Osteoblast (primary cell): ENCODE measurements at regions not wholly inside any gene's neighbourhood (a gene's known extent, or its start where the extent isn't known, plus 50 kb on each side); places are given as distances from the start of the nearest gene placed in this dataset.

ENCODE experiments used
- DNase-seq: peaks from one replicate; pipeline ENCODE4 v3.0.0; 2011; ENCODE audit warnings: low spot score, mixed read lengths; ENCODE audit not compliant: insufficient read length; ENCODE audit errors: missing footprints
- H2AFZ ChIP-seq: 2 replicates; pipeline ENCODE4 v1.6.0; 2011; ENCODE audit warnings: mild to moderate bottlenecking, low read length
- H3K27ac ChIP-seq: 2 replicates; pipeline ENCODE4 v1.5.1; 2011; ENCODE audit warnings: mild to moderate bottlenecking, low read depth, low read length, moderate library complexity
- H3K27me3 ChIP-seq: 2 replicates; pipeline ENCODE4 v1.6.0; 2012; ENCODE audit warnings: mild to moderate bottlenecking, control low read depth, inconsistent platforms, low read length, moderate library complexity; ENCODE audit not compliant: insufficient read depth
- H3K36me3 ChIP-seq: 2 replicates; pipeline ENCODE4 v1.5.1; 2011; ENCODE audit warnings: mild to moderate bottlenecking, low read length, control low read depth, moderate library complexity; ENCODE audit not compliant: insufficient read depth
- H3K4me1 ChIP-seq: 2 replicates; pipeline ENCODE4 v1.5.1; 2011; ENCODE audit warnings: mild to moderate bottlenecking, low read length, control low read depth, moderate library complexity; ENCODE audit not compliant: insufficient read depth
- H3K4me2 ChIP-seq: 2 replicates; pipeline ENCODE4 v1.6.0; 2011; ENCODE audit warnings: mild to moderate bottlenecking, low read length; ENCODE audit not compliant: insufficient read depth
- H3K4me3 ChIP-seq: fragments of 200-600 bp; sonication (generic); 3 replicates; pipeline ENCODE4 v1.5.1; 2012; ENCODE audit warnings: mild to moderate bottlenecking, low read length, inconsistent platforms; ENCODE audit not compliant: insufficient read depth
- H3K79me2 ChIP-seq: 2 replicates; pipeline ENCODE4 v1.6.0; 2012; ENCODE audit warnings: mild to moderate bottlenecking, low read length, control low read depth, inconsistent platforms; ENCODE audit not compliant: insufficient read depth
- H3K9me3 ChIP-seq: 2 replicates; pipeline ENCODE4 v1.5.1; 2011; ENCODE audit warnings: low read depth, low read length, control low read depth
- H4K20me1 ChIP-seq: 2 replicates; pipeline ENCODE4 v1.6.0; 2012; ENCODE audit warnings: mild to moderate bottlenecking, low read length, control low read depth; ENCODE audit not compliant: insufficient read depth
- CTCF ChIP-seq: IDR thresholded peaks from 2 replicates; pipeline ENCODE4 v1.5.1; 2011; ENCODE audit warnings: mild to moderate bottlenecking, low read depth, low read length, moderate library complexity; ENCODE audit errors: extremely low read depth

DNA sequence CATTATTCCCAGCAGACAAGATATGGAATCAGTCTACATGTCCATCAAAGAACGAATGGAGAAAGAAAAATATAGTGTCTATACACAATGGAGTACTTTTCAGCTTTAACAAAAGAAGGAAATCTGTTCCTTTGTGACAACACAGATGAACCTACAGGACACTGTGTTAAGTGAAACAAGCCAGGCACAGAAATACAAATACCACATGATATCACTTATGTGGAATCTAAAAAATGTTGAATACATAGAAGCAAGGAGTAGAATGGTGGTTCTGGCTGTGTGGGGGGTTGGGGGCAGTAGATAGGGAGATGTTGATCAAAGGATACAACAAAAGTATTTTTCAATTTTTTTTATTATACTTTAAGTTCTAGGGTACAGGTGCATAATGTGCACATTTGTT is 347.7 kb upstream of the MAP2 start:
- no peaks in the 10 kb centered on the region for H3K4me1 ChIP-seq

DNA sequence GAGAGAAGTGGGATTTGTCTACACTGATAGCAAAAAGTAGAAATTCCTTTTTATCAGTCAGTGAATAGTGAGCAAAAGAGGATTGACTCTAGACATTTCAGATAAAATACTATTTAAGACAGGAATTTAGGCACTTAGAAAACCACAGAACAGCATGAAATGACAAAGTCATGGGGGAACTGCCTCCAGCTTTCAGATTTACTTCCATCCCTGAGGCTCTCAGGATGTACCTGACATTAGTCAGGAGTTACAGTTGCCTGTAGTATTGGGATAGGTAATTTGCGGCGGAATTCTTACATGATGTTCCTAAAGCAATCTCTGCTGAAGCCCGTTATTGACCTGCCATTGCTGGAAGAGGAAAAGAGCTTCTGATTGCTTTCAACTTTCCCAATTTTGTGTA is 337.1 kb upstream of the MAP2 start:
- Histone ChIP-seq H3K9me3 (peaks cover 3% of the 10 kb centered on the region), H3K27me3 (no peaks in the 10 kb centered on the region), H3K4me2 (no peak overlapping the region), H3K36me3 (no peaks in the 10 kb centered on the region), H4K20me1 (no peaks in the 10 kb centered on the region), H3K4me1 (no peaks in the 10 kb centered on the region), H3K79me2 (no peaks in the 10 kb centered on the region), H2AFZ (no peak overlapping the region), H3K4me3 (no peak overlapping the region), H3K27ac (no peak overlapping the region)
- no peak for DNase-seq
- TF ChIP-seq CTCF, result no peak

More for the DNA sequence above, 347.7 kb upstream of the MAP2 start:
- Histone ChIP-seq H4K20me1 (no peaks in the 10 kb centered on the region), H3K4me2 (no peak overlapping the region), H3K79me2 (no peaks in the 10 kb centered on the region), H3K4me3 (no peak overlapping the region), H3K36me3 (no peaks in the 10 kb centered on the region), H3K27me3 (no peaks in the 10 kb centered on the region), H2AFZ (no peak overlapping the region), H3K27ac (no peak overlapping the region), H3K9me3 (no peaks in the 10 kb centered on the region)
- TF ChIP-seq CTCF, result no peak
- DNase-seq, result no peak

- H2AFZ ChIP-seq, result no peak overlapping the region
- H3K4me2 ChIP-seq, result no peak overlapping the region
- no peak overlapping the region for H3K27ac ChIP-seq
- H3K4me1 ChIP-seq, result no peaks in the 10 kb centered on the region
- H3K4me3 ChIP-seq, result no peak overlapping the region
- no peak for TF ChIP-seq CTCF
- no peaks in the 10 kb centered on the region for H3K27me3 ChIP-seq
- H4K20me1 ChIP-seq, result no peaks in the 10 kb centered on the region
- no peak for DNase-seq
- peaks cover 6% of the 10 kb centered on the region for H3K9me3 ChIP-seq
- no peaks in the 10 kb centered on the region for H3K79me2 ChIP-seq
- no peaks in the 10 kb centered on the region for H3K36me3 ChIP-seq
Measured at GRCh38 chr2:209091056-209091455, 332.8 kb upstream of the MAP2 start.

DNA sequence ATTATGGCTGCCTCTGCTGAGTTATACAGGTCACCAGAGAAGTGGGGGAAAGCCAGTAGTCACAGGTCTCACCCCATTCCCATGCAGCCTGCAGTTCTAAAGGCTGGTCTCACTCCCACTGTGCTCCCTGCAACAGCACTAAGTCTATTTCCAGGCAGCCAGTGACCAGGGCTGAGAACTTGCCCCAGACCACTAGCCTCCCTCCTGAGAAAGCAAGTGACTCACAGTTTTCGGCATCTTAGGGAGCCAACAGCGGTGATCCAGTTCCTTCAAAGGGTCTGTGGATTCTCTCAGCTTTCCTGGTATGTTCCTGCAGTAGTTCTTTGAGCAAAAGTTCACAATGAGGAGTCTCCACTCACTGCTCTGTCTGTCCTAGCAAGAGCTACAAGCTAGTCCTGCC is 329.6 kb upstream of the MAP2 start:
- Histone ChIP-seq H3K9me3 (peaks cover 6% of the 10 kb centered on the region), H3K4me3 (no peak overlapping the region), H3K27me3 (no peaks in the 10 kb centered on the region), H3K36me3 (no peaks in the 10 kb centered on the region), H3K4me1 (no peaks in the 10 kb centered on the region), H4K20me1 (no peaks in the 10 kb centered on the region), H3K79me2 (no peaks in the 10 kb centered on the region), H3K4me2 (no peak overlapping the region), H2AFZ (no peak overlapping the region), H3K27ac (no peak overlapping the region)
- DNase-seq, result no peak
- TF ChIP-seq CTCF, result no peak
